ENCODE measurements at regions not wholly inside any gene's neighbourhood (a gene's known extent, or its start where the extent isn't known, plus 50 kb on each side); places are given as distances from the start of the nearest gene placed in this dataset.

GRCh38 chr7:94128072-94128471 is 123.9 kb upstream of the BET1 start:
- TF ChIP-seq, protein P1, sequence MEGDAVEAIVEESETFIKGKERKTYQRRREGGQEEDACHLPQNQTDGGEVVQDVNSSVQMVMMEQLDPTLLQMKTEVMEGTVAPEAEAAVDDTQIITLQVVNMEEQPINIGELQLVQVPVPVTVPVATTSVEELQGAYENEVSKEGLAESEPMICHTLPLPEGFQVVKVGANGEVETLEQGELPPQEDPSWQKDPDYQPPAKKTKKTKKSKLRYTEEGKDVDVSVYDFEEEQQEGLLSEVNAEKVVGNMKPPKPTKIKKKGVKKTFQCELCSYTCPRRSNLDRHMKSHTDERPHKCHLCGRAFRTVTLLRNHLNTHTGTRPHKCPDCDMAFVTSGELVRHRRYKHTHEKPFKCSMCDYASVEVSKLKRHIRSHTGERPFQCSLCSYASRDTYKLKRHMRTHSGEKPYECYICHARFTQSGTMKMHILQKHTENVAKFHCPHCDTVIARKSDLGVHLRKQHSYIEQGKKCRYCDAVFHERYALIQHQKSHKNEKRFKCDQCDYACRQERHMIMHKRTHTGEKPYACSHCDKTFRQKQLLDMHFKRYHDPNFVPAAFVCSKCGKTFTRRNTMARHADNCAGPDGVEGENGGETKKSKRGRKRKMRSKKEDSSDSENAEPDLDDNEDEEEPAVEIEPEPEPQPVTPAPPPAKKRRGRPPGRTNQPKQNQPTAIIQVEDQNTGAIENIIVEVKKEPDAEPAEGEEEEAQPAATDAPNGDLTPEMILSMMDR (conservative IDR thresholded peaks at IDR 0.05; ENCODE audit: low read depth, low read length): no peak
- no peak overlapping the region for H3K4me3 ChIP-seq (ENCODE audit: low read depth, low read length)
- no peak for DNase-seq (ENCODE audit: low read depth)

GRCh38 chr7:94129443-94130140 is 125.4 kb upstream of the BET1 start:
- H3K4me3 ChIP-seq (ENCODE audit: low read depth, low read length): no peak overlapping the region
- DNase-seq (ENCODE audit: low read depth): peak; percentile 97
- TF ChIP-seq, protein P1 (conservative IDR thresholded peaks at IDR 0.05; ENCODE audit: low read depth, low read length): no peak

- TF ChIP-seq, protein P1 (conservative IDR thresholded peaks at IDR 0.05; ENCODE audit: low read depth, low read length): no peak
- DNase-seq (ENCODE audit: low read depth): peak; percentile 52
- no peak overlapping the region for H3K4me3 ChIP-seq (ENCODE audit: low read depth, low read length)
Observed at GRCh38 chr7:94130716-94131115, 126.6 kb upstream of the BET1 start.

- TF ChIP-seq, protein P1 (conservative IDR thresholded peaks at IDR 0.05; ENCODE audit: low read depth, low read length): no peak
- peak; percentile 71 for DNase-seq (ENCODE audit: low read depth)
- no peak overlapping the region for H3K4me3 ChIP-seq (ENCODE audit: low read depth, low read length)
Observed at GRCh38 chr7:94133460-94133859, 129.3 kb upstream of the BET1 start.

DNA sequence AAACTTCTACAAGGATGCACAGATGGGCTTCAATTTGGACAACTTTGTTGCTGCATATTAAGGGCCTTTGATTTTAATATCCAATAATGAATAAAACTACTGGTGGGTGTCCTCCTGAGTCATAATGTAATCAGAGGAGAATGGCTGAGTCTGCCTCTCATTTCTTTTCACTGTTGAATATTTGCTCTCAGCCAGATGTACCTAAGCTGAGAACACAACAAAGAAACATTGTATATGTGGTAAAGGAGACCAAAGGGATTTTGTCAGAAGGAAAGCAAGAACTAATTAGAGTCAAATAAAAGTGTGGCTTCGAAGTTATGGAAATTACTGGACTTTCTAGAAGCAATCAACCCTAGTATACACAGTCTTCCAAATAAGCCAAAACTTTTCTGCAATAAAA is 131.0 kb upstream of the BET1 start:
- H3K4me3 ChIP-seq (ENCODE audit: low read depth, low read length): no peak overlapping the region
- TF ChIP-seq, protein P1 (conservative IDR thresholded peaks at IDR 0.05; ENCODE audit: low read depth, low read length): no peak
- DNase-seq (ENCODE audit: low read depth): no peak

- DNase-seq (ENCODE audit: low read depth): no peak
- H3K4me3 ChIP-seq (ENCODE audit: low read depth, low read length): no peak overlapping the region
- TF ChIP-seq, protein P1 (conservative IDR thresholded peaks at IDR 0.05; ENCODE audit: low read depth, low read length): no peak
Observed at GRCh38 chr7:94142281-94142680, 138.1 kb upstream of the BET1 start.

DNA sequence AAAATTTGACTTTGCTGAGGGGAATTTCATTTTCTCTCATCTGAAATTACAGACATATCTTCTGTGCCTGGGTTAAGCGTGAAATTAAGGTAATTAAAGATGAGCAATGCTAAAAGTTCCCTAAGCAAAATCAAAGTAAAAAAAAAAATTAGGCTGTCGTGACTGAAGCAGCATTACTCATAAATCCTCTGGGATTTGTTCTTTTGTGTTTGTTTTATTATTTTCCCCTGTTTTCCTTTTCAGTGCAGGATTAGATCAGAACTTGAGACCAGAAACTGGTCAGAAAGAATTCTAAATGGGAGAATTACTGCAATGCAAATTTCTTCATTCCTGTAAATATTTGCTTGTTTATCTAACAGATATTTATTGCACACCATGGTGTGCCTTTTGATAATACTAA is 141.4 kb upstream of the BET1 start:
- TF ChIP-seq, protein P1 (conservative IDR thresholded peaks at IDR 0.05; ENCODE audit: low read depth, low read length): no peak
- no peak overlapping the region for H3K4me3 ChIP-seq (ENCODE audit: low read depth, low read length)
- DNase-seq (ENCODE audit: low read depth): peak; percentile 56
